GM13976 (cell line): ENCODE measurements at regions not wholly inside any gene's neighbourhood (a gene's known extent, or its start where the extent isn't known, plus 50 kb on each side); places are given as distances from the start of the nearest gene placed in this dataset.

ENCODE experiments used
- DNase-seq: peaks from one replicate; pipeline ENCODE4 v3.0.0; 2012; ENCODE audit warnings: low spot score
- CTCF ChIP-seq: IDR thresholded peaks from 2 replicates; pipeline ENCODE4 v1.5.1; 2012; ENCODE audit warnings: borderline replicate concordance, mild to moderate bottlenecking; ENCODE audit not compliant: insufficient read depth; ENCODE audit errors: extremely low read depth, missing control alignments, control extremely low read depth
- in situ Hi-C: fragments of 300-500 bp; cut with MboI; formaldehyde crosslinking; loops from one replicate; pipeline ENCODE4 v1.12.0; 2022; ENCODE audit warnings: low sequenced_read_pairs, mixed read lengths, inconsistent platforms; ENCODE audit not compliant: unreplicated experiment

GRCh38 chr3:144942093-144942837 is 970.6 kb downstream of the DIPK2A start:
- in situ Hi-C loops: no loop called here
- no peak for DNase-seq
- no peak for TF ChIP-seq CTCF

GRCh38 chr3:144942838-144943197 is 971.2 kb downstream of the DIPK2A start:
- in situ Hi-C loops: no loop called here
- no peak for DNase-seq
- TF ChIP-seq CTCF: no peak

GRCh38 chr3:144947895-144948294 is 976.3 kb downstream of the DIPK2A start:
- DNase-seq: no peak
- TF ChIP-seq CTCF: no peak
- in situ Hi-C loops: no loop called here

GRCh38 chr3:144948711-144949110 is 977.1 kb downstream of the DIPK2A start:
- no peak for TF ChIP-seq CTCF
- in situ Hi-C loops: no loop called here
- DNase-seq: no peak

- no peak for DNase-seq
- in situ Hi-C loops: no loop called here
- no peak for TF ChIP-seq CTCF
Measured at GRCh38 chr3:144953959-144954358, 982.3 kb downstream of the DIPK2A start.

GRCh38 chr3:144957398-144958101 is 985.9 kb downstream of the DIPK2A start:
- in situ Hi-C loops: no loop called here
- DNase-seq: no peak
- no peak for TF ChIP-seq CTCF
